ENCODE measurements at regions not wholly inside any gene's neighbourhood (a gene's known extent, or its start where the extent isn't known, plus 50 kb on each side); places are given as distances from the start of the nearest gene placed in this dataset.
A peak's percentile ranks its signal among the peaks of the same experiment; 100 is the strongest.

GRCh38 chr4:15226203-15226602 is 201.6 kb upstream of the C1QTNF7 start:
- DNase-seq (ENCODE audit: low read depth in 2 of 2), result no peak

- DNase-seq (ENCODE audit: low read depth in 2 of 2), result peak; percentile 42 to 56
These were observed 196.4 kb upstream of the C1QTNF7 start for GRCh38 chr4:15231265-15232091.

- no peak for DNase-seq (ENCODE audit: low read depth in 2 of 2)
These were observed 195.2 kb upstream of the C1QTNF7 start for GRCh38 chr4:15232366-15233263.

- DNase-seq (ENCODE audit: low read depth in 2 of 2), result no peak
These were observed 194.6 kb upstream of the C1QTNF7 start for GRCh38 chr4:15233264-15233597.

GRCh38 chr4:15233626-15234025 is 194.2 kb upstream of the C1QTNF7 start:
- no peak for DNase-seq (ENCODE audit: low read depth in 2 of 2)

GRCh38 chr4:15234116-15234855 is 193.5 kb upstream of the C1QTNF7 start:
- no peak for DNase-seq (ENCODE audit: low read depth in 2 of 2)

- DNase-seq (ENCODE audit: low read depth in 2 of 2), result no peak
These were observed 193.0 kb upstream of the C1QTNF7 start for GRCh38 chr4:15234856-15235126.

- DNase-seq (ENCODE audit: low read depth in 2 of 2), result no peak
These were observed 192.7 kb upstream of the C1QTNF7 start for GRCh38 chr4:15235135-15235534.

- DNase-seq (ENCODE audit: low read depth in 2 of 2), result no peak
These were observed 190.1 kb upstream of the C1QTNF7 start for GRCh38 chr4:15237648-15238230.

- no peak for DNase-seq (ENCODE audit: low read depth in 2 of 2)
These were observed 189.1 kb upstream of the C1QTNF7 start for GRCh38 chr4:15238720-15239119.

- no peak for DNase-seq (ENCODE audit: low read depth in 2 of 2)
These were observed 188.0 kb upstream of the C1QTNF7 start for GRCh38 chr4:15239866-15240265.

- DNase-seq (ENCODE audit: low read depth in 2 of 2), result no peak
These were observed 187.1 kb upstream of the C1QTNF7 start for GRCh38 chr4:15240764-15241163.

- DNase-seq (ENCODE audit: low read depth in 2 of 2), result no peak
These were observed 185.8 kb upstream of the C1QTNF7 start for GRCh38 chr4:15242021-15242420.

- DNase-seq (ENCODE audit: low read depth in 2 of 2), result no peak
These were observed 183.5 kb upstream of the C1QTNF7 start for GRCh38 chr4:15244354-15244753.

GRCh38 chr4:15245006-15245530 is 182.8 kb upstream of the C1QTNF7 start:
- DNase-seq (ENCODE audit: low read depth in 2 of 2), result no peak

GRCh38 chr4:15250021-15250441 is 177.8 kb upstream of the C1QTNF7 start:
- no peak for DNase-seq (ENCODE audit: low read depth in 2 of 2)

- no peak for DNase-seq (ENCODE audit: low read depth in 2 of 2)
These were observed 174.5 kb upstream of the C1QTNF7 start for GRCh38 chr4:15253349-15253748.

GRCh38 chr4:15254236-15254880 is 173.5 kb upstream of the C1QTNF7 start:
- DNase-seq (ENCODE audit: low read depth in 2 of 2), result no peak

- DNase-seq (ENCODE audit: low read depth in 2 of 2), result no peak
These were observed 172.3 kb upstream of the C1QTNF7 start for GRCh38 chr4:15255537-15255936.

GRCh38 chr4:15260758-15261157 is 167.1 kb upstream of the C1QTNF7 start:
- DNase-seq (ENCODE audit: low read depth in 2 of 2), result no peak

GRCh38 chr4:15262396-15262795 is 165.4 kb upstream of the C1QTNF7 start:
- DNase-seq (ENCODE audit: low read depth in 2 of 2), result no peak
